ENCODE measurements at regions not wholly inside any gene's neighbourhood (a gene's known extent, or its start where the extent isn't known, plus 50 kb on each side); places are given as distances from the start of the nearest gene placed in this dataset.
"Not testable (repeated sequence)": the region's sequence is repeated elsewhere in the genome, so short reads cannot be mapped to it uniquely, and the experiment has no call there.

DNA sequence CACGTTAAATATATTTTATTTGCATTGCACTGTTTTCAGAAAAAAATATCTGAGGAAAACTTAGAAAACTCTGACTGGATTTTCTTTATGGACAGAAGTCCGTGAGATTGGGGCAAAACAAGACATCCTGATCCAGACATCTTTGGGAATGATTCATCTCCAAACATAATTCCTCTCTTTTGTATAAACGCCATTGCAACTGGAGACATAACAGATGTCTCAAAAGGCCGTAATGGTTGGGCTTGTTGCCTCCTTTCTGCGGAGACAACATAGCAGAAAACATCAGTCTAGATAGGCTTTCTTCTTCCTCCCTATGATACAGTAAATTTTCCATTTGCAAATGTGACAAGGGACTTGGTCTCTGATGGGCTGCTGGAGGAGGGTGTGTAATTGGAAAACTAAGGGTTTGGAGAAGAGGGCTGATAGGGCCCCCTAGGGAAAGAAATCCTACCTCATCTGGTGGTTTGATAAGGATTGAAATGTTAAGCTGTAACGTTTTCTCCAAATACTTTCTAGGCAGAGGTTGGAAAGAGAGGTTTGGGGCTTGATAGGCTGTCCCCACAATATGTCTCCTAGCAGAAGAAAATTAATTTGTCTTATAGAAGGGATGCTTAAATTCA is 631.5 kb upstream of the ST8SIA4 start:
- H3K9me3 ChIP-seq (replicated peaks) = no peaks in the 10 kb centered on the region
- H3K36me3 ChIP-seq = no peaks in the 10 kb centered on the region
- H3K27ac ChIP-seq = no peak overlapping the region
- no peaks in the 10 kb centered on the region; the same call in 1 of the 2 replicates for H3K27me3 ChIP-seq
- no peaks in the 10 kb centered on the region for H3K4me1 ChIP-seq
- DNase-seq = no peak
- no peak overlapping the region for H3K4me3 ChIP-seq

DNA sequence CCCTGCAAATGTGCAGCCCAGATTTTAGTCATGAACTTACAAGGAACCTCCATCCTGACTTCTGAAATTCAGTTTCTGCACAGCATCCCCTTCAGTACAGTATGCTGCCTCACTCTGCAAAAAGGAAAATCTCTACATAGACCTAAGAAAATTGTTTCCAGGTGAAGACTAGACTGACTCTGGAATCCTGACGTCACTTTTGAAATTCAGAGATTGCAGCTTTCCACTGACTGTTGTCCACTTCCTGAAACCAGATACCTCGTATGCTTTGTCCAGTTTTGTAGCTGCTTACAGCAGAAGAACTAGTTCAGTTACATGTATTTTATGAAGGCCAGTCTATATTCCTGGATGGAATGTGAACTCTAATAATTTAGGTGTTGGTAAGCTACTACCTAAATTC is 629.3 kb upstream of the ST8SIA4 start:
- Histone ChIP-seq H3K4me1 (no peaks in the 10 kb centered on the region), H3K36me3 (no peaks in the 10 kb centered on the region), H3K4me3 (no peak overlapping the region), H3K9me3 (replicated peaks) (no peaks in the 10 kb centered on the region), H3K27me3 (no peaks in the 10 kb centered on the region; the same call in 1 of the 2 replicates), H3K27ac (no peak overlapping the region)
- no peak for DNase-seq

DNA sequence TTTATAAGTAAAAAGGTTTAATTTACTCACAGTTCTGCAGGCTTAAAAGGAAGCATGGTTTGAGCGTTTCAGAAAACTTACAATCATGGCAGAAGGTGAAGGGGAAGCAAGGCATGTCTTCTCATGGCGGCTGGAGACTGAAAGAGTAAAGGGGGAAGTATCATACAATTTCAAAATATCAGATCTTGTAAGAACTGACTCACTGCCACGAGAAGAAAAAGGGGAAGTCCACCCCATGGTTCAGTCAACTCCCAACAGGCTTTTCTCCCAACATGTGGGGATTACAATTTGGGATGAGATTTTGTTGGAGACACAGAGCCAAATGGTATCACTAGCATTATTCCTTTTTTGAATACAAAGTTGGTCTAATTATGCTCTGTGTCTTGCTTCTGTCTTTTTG is 627.9 kb upstream of the ST8SIA4 start:
- H3K27me3 ChIP-seq = no peaks in the 10 kb centered on the region; the same call in 1 of the 2 replicates
- H3K9me3 ChIP-seq (replicated peaks) = no peaks in the 10 kb centered on the region
- DNase-seq = no peak
- no peaks in the 10 kb centered on the region for H3K4me1 ChIP-seq
- H3K36me3 ChIP-seq = no peaks in the 10 kb centered on the region
- H3K27ac ChIP-seq = no peak overlapping the region
- H3K4me3 ChIP-seq = no peak overlapping the region

DNA sequence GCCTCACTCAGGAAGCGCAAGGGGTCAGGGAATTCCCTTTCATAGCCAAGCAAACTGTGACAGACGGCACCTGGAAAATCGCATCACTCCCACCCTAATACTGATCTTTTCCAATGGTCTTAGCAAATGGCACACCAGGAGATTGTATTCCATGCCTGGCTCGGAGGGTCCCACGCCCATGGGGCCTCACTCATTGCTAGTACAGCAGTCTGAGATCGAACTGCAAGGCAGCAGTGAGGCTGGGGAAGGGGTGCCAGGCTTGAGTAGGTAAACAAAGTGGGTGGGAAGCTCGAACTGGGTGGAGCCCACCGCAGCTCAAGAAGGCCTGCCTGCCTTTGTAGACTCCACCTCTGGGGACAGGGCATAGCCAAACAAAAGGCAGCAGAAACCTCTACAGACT is 626.0 kb upstream of the ST8SIA4 start:
- not testable (repeated sequence) for DNase-seq; H3K9me3 ChIP-seq (replicated peaks); H3K4me1 ChIP-seq; H3K27ac ChIP-seq; H3K27me3 ChIP-seq; H3K4me3 ChIP-seq; H3K36me3 ChIP-seq

DNA sequence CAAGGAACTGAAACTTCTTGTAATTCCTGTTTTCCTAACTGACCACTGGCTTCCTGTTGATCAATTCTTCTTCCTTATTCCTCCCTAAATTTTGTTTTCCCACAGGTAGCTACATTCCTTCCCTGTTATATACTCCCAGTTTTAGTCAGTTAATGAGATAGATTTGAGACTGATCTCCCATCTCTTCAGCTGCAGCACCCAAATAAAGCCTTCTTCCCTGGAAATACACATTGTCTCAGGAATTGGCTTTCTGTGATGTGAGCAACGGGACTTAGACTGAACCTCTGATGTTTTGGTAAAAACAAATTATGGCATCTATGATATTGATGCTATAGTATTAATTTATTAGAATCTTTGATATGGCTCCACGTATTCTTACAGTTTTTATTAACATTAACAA is 617.3 kb upstream of the ST8SIA4 start:
- Histone ChIP-seq H3K4me1 (no peaks in the 10 kb centered on the region; the same call in 1 of the 2 replicates), H3K27me3 (no peaks in the 10 kb centered on the region), H3K4me3 (no peak overlapping the region), H3K27ac (no peak overlapping the region), H3K36me3 (no peaks in the 10 kb centered on the region), H3K9me3 (replicated peaks) (no peaks in the 10 kb centered on the region)
- no peak for DNase-seq

DNA sequence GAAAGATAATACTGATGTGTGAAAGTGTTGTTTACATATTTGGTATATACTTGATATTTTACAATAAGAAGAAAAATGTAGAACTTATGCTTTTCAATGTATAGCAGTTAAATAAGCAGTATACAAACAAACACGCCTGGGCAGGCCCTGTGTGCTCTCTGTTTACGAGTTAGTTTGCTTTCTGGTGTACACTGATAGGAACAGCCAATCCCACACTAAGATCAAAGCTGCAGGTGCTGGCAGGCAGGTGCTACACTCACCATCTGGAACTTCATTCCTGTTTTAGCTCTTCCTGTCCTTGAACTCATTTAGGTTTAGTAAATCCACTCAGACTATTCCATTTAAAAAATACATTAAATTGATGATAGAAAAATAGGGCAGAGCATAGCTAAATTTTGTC is 614.7 kb upstream of the ST8SIA4 start:
- Histone ChIP-seq H3K27ac (no peak overlapping the region), H3K36me3 (no peaks in the 10 kb centered on the region), H3K27me3 (no peaks in the 10 kb centered on the region), H3K4me1 (no peaks in the 10 kb centered on the region; the same call in 1 of the 2 replicates), H3K4me3 (no peak overlapping the region), H3K9me3 (replicated peaks) (no peaks in the 10 kb centered on the region)
- DNase-seq = no peak

DNA sequence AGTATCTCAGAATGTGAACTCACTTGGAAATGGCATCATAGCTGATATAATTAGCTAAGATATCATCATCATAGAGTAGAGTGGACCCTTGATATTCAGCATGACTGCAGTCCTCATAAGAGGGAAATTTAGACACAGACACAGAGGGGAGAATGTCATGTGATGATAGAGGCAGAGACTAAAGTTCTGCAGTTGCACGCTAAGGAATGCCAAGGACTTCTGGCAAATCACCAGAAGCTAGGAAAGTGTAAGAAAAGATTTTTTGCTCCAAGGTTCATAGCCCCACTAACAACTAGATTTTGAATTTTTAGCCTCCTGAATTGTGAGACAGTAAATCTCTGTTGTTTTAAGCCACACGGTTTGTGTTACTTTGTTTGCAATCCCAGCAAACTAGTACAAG is 612.6 kb upstream of the ST8SIA4 start:
- Histone ChIP-seq H3K4me1 (no peaks in the 10 kb centered on the region; the same call in 1 of the 2 replicates), H3K9me3 (replicated peaks) (no peaks in the 10 kb centered on the region), H3K36me3 (no peaks in the 10 kb centered on the region), H3K4me3 (no peak overlapping the region), H3K27ac (no peak overlapping the region), H3K27me3 (no peaks in the 10 kb centered on the region)
- no peak for DNase-seq

DNA sequence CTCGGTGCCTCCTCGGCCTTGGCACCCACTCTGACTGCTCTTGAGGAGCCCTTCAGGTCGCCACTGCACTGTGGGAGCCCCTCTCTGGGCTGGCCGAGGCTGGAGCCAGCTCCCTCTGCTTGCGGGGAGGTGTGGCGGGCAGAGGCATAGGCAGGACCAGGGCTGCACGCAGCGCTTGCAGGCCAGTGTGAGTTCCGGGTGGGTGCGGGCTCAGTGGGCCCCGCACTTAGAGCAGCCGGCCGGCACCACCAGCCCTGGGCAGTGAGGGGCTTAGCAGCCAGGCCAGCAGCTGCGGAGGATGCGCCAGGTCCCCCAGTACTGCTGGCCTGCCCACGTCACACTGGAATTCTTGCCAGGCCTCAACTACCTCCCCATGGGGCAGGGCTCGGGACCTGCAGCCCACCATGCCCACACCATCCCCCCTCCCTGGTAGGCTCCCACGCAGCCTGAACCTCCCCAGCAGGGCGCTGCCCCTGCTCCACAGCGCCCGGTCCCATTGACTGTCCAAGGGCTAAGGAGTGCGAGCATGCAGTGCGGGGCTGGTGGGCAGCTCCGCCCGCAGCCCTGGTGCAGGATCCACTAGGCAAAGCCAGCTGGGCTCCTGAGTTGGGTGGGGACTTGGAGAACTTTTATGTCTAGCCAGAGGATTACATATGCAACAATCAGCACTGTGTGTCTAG is 602.9 kb upstream of the ST8SIA4 start:
- no peak for DNase-seq
- Histone ChIP-seq H3K27ac (no peak overlapping the region), H3K36me3 (no peaks in the 10 kb centered on the region), H3K27me3 (no peaks in the 10 kb centered on the region), H3K4me3 (no peak overlapping the region), H3K9me3 (replicated peaks) (no peaks in the 10 kb centered on the region), H3K4me1 (no peaks in the 10 kb centered on the region)

DNA sequence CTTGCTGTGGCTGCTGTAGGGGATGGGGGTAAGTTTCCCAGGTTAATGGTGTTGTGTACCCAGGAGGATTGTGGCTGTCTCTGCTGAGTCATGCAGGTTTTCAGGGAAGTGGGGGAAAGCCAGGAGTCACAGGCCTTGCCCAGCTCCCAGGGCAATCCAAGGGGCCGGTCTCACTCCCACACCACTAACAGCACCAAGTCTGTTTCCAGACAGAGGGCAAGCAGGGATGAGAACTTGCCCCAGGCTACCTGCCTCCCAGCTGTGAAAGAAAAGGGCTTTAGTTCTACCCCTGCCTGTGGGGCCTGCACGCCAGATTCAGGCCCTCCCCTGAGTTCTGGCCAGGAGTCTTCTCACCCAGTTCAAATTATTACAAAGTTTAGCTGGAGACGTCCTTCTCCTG is 579.8 kb upstream of the ST8SIA4 start:
- Histone ChIP-seq H3K36me3 (no peaks in the 10 kb centered on the region), H3K4me1 (no peaks in the 10 kb centered on the region), H3K4me3 (no peak overlapping the region), H3K27me3 (no peaks in the 10 kb centered on the region), H3K27ac (no peak overlapping the region), H3K9me3 (replicated peaks) (no peaks in the 10 kb centered on the region)
- DNase-seq = peak in 1 of 2 experiments; percentile 5

DNA sequence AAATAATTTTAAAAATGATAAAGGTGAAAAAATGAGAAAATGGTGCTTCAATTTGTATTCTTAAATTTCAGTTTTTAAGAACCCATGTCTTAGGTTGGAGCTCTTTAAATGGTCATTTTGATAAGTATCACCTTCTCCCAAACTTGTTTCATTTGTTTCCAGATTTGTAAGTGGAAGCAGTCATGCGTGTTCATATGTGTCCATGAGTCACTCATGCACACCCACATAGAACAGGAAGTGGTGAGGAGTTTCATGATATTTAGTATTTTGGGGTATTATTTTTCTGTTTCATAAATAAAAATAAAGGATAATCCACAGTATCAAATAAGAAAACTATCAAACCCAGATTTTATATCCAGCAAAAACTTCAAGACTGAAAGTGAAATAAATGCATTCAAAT is 570.4 kb upstream of the ST8SIA4 start:
- no peak for DNase-seq
- Histone ChIP-seq H3K4me3 (no peak overlapping the region), H3K4me1 (no peaks in the 10 kb centered on the region), H3K27me3 (no peaks in the 10 kb centered on the region), H3K36me3 (no peaks in the 10 kb centered on the region), H3K9me3 (replicated peaks) (no peaks in the 10 kb centered on the region), H3K27ac (no peak overlapping the region)

GRCh38 chr5:101461455-101461854 is 558.4 kb upstream of the ST8SIA4 start:
- Histone ChIP-seq H3K27ac (no peak overlapping the region), H3K4me3 (no peak overlapping the region)

DNA sequence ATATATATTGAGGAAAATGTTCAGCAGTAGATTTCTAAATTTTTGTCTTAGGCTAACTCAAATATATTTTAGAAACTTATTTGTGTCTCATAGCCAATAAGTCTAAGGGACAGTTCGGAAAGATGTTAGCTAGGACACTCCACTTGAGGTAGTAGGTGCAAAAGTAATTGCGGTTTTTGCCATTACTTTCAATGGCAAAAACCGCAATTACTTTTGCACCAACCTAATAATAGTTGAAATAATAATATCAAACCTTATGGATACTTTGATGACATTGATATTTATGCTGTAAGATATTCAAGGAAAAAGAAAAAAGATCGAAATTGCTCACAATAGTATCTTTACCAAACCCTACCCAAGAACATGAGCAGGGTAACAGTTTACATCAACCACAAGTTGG is 555.5 kb upstream of the ST8SIA4 start:
- H3K36me3 ChIP-seq = no peaks in the 10 kb centered on the region
- no peaks in the 10 kb centered on the region for H3K4me1 ChIP-seq
- DNase-seq = no peak
- no peaks in the 10 kb centered on the region for H3K9me3 ChIP-seq (replicated peaks)
- H3K27me3 ChIP-seq = no peaks in the 10 kb centered on the region
- H3K27ac ChIP-seq = no peak overlapping the region
- no peak overlapping the region for H3K4me3 ChIP-seq

More at GRCh38 chr5:101461455-101461854, 558.4 kb upstream of the ST8SIA4 start:
- Histone ChIP-seq H3K9me3 (replicated peaks) (no peaks in the 10 kb centered on the region), H3K4me1 (no peaks in the 10 kb centered on the region), H3K27me3 (no peaks in the 10 kb centered on the region), H3K36me3 (no peaks in the 10 kb centered on the region)
- DNase-seq = no peak

DNA sequence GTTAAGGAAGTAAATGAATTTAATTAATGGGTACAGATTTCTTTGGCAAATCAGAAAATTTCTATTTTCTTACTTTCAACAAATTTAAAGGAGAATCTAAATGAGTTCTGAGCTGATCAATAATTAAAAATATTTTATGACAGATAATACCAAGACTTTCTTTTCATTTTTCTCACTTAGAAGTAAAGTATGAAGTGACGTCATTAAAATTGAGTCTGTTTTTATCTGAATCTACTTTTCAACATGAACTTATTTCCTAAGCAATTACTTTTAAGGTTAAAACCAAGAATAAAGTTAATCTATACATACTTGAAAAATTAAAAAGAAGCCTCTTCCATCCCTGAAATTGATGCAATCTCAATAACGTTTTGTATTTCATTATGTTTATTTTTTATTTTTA is 552.8 kb upstream of the ST8SIA4 start:
- H3K36me3 ChIP-seq = no peaks in the 10 kb centered on the region
- no peaks in the 10 kb centered on the region for H3K9me3 ChIP-seq (replicated peaks)
- no peak for DNase-seq
- no peak overlapping the region for H3K4me3 ChIP-seq
- H3K27ac ChIP-seq = no peak overlapping the region
- no peaks in the 10 kb centered on the region for H3K4me1 ChIP-seq
- no peaks in the 10 kb centered on the region for H3K27me3 ChIP-seq

DNA sequence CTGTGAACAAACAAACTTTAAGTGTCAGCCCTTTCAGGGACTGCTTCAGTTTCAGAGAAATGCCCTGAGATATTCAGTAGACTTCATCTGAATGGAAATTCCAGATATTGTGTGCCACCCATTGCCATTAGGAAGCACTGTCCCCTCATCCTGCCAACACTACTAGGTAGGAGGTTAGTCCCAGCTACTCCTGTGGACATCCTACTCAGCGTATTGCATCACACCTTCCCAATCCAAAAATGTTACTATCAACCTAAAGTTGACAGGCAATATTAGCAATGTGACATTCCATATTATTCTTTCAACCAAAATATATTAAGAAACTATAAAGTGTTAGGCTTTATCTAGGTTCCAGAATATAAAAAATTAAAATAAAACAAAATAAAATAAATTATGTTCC is 552.0 kb upstream of the ST8SIA4 start:
- Histone ChIP-seq H3K4me3 (no peak overlapping the region), H3K36me3 (no peaks in the 10 kb centered on the region), H3K9me3 (replicated peaks) (no peaks in the 10 kb centered on the region), H3K27ac (no peak overlapping the region), H3K4me1 (no peaks in the 10 kb centered on the region), H3K27me3 (no peaks in the 10 kb centered on the region)
- no peak for DNase-seq

DNA sequence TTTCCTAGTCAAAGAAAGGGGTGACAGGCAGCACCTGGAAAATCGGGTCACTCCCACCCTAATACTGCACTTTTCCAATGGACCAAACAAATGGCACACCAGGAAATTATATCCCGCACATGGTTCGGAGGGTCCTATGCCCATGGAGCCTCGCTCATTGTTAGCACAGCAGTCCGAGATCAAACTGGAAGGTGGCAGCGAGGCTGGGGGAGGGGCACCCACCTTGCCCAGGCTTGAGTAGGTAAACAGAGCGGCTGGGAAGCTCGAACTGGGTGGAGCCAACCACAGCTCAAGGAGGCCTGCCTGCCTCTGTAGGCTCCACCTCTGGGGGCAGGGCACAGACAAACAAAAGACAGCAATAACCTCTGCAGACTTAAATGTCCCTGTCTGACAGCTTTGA is 539.2 kb upstream of the ST8SIA4 start:
- not testable (repeated sequence) for H3K27ac ChIP-seq; DNase-seq; H3K4me3 ChIP-seq; H3K9me3 ChIP-seq (replicated peaks); H3K36me3 ChIP-seq; H3K4me1 ChIP-seq; H3K27me3 ChIP-seq

GRCh38 chr5:101440173-101440572 is 537.1 kb upstream of the ST8SIA4 start:
- Histone ChIP-seq H3K4me1 (no peaks in the 10 kb centered on the region), H3K27ac (no peak overlapping the region), H3K27me3 (no peaks in the 10 kb centered on the region), H3K4me3 (no peak overlapping the region), H3K9me3 (replicated peaks) (no peaks in the 10 kb centered on the region), H3K36me3 (no peaks in the 10 kb centered on the region)
- DNase-seq = no peak

Data from SJCRH30 (cell line).